ENCODE measurements at regions not wholly inside any gene's neighbourhood (a gene's known extent, or its start where the extent isn't known, plus 50 kb on each side); places are given as distances from the start of the nearest gene placed in this dataset.

DNA sequence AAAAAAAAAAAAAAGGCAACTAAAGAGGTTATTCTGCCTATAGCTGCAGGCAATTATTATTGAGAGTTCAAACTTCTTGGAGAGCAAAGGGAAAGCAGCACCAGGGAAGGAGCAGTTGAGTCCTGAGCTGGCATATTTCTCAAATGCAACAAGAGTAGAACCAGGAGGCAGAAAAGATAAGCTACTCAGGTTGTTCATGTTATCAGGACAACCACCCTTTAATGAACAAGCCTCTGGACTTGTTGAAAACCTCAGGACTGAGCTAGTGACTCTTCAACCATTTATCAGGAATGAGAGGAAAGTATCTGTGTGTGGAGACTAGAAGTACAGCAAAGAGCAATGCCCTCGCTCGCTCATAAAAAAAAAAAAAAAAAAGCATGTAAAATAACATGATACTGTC, 183.0 kb downstream of the KCTD12 start:
- no peak overlapping the region for H3K4me3 ChIP-seq
- ATAC-seq (ENCODE audit: low FRiP score in 2 of 2) (no peak), DNase-seq (no peak)
- no peaks in the 10 kb centered on the region for H3K27me3 ChIP-seq
- H3K4me1 ChIP-seq: no peaks in the 10 kb centered on the region
- WGBS, 2 donors: 86 to 93% methylated on average over 2 of the region's 2 CpGs
- TF ChIP-seq, protein P1, sequence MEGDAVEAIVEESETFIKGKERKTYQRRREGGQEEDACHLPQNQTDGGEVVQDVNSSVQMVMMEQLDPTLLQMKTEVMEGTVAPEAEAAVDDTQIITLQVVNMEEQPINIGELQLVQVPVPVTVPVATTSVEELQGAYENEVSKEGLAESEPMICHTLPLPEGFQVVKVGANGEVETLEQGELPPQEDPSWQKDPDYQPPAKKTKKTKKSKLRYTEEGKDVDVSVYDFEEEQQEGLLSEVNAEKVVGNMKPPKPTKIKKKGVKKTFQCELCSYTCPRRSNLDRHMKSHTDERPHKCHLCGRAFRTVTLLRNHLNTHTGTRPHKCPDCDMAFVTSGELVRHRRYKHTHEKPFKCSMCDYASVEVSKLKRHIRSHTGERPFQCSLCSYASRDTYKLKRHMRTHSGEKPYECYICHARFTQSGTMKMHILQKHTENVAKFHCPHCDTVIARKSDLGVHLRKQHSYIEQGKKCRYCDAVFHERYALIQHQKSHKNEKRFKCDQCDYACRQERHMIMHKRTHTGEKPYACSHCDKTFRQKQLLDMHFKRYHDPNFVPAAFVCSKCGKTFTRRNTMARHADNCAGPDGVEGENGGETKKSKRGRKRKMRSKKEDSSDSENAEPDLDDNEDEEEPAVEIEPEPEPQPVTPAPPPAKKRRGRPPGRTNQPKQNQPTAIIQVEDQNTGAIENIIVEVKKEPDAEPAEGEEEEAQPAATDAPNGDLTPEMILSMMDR (IDR thresholded peaks at IDR 0.05): no peak
- TF ChIP-seq POLR2AphosphoS5 (IDR thresholded peaks at IDR 0.05): no peak
- no peak for TF ChIP-seq EP300 (IDR thresholded peaks at IDR 0.05)
- TF ChIP-seq POLR2A (IDR thresholded peaks at IDR 0.05): no peak
- H3K9me3 ChIP-seq: no peaks in the 10 kb centered on the region
- no peaks in the 10 kb centered on the region for H3K36me3 ChIP-seq
- H3K27ac ChIP-seq: no peak overlapping the region

DNA sequence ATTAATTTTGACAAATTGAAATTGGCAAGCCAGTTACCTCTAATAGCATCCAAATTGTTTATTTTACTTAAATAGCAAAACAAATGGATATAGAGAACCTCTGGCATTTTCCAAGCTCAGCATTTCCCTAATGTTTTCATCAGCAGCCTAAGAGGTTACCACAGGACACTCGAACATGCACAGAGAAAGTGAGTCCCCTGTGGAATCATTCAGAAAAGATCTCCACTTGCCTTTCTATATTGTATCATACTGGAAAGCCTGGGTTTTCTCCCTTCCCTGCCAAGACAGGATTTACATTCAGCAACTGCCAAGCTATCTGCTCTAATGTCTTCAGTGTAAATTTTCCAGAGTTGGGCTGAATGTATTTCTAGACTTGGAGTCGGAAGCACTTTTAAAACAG, 188.9 kb downstream of the KCTD12 start:
- Histone ChIP-seq H3K4me3 (no peak overlapping the region), H3K27ac (no peak overlapping the region), H3K27me3 (no peaks in the 10 kb centered on the region), H3K4me1 (no peaks in the 10 kb centered on the region), H3K9me3 (no peaks in the 10 kb centered on the region), H3K36me3 (no peaks in the 10 kb centered on the region)
- 69 to 84% methylated on average over 2 of the region's 2 CpGs for WGBS, 2 donors
- TF ChIP-seq EP300 (IDR thresholded peaks at IDR 0.05) (no peak), POLR2A (IDR thresholded peaks at IDR 0.05) (no peak), POLR2AphosphoS5 (IDR thresholded peaks at IDR 0.05) (no peak)
- TF ChIP-seq, protein P1 (IDR thresholded peaks at IDR 0.05): no peak
- DNase-seq (no peak), ATAC-seq (ENCODE audit: low FRiP score in 2 of 2) (no peak)

DNA sequence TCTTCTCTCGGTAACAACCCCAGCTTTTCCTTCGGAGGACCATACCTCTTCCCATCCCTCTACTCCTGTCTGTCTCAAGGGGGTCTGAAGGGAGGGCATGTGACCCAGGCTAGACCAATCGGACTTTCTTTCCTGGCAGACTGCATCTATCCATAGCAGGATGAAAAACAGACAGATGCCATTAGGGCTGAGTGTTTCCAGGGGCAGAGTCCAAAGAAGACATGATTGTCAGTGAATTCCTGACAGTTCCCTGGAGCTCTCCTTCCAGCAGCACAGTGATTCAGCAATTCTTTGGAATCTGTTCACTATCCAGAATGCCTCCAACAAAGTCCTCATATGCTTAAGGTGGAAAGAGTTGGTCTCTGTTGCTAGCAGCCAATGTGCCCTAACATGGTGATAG, 189.8 kb downstream of the KCTD12 start:
- Histone ChIP-seq H3K27me3 (no peaks in the 10 kb centered on the region), H3K9me3 (no peaks in the 10 kb centered on the region), H3K36me3 (no peaks in the 10 kb centered on the region), H3K4me3 (no peak overlapping the region), H3K27ac (no peak overlapping the region), H3K4me1 (no peaks in the 10 kb centered on the region)
- WGBS, 2 donors: 83 to 94% methylated on average over 3 of the region's 3 CpGs
- no peak for DNase-seq
- peak in 1 of 2 donors; percentile 12 for ATAC-seq (ENCODE audit: low FRiP score in 2 of 2)
- no peak for TF ChIP-seq POLR2A (IDR thresholded peaks at IDR 0.05)
- no peak for TF ChIP-seq POLR2AphosphoS5 (IDR thresholded peaks at IDR 0.05)
- TF ChIP-seq, protein P1 (IDR thresholded peaks at IDR 0.05): no peak
- no peak for TF ChIP-seq EP300 (IDR thresholded peaks at IDR 0.05)

DNA sequence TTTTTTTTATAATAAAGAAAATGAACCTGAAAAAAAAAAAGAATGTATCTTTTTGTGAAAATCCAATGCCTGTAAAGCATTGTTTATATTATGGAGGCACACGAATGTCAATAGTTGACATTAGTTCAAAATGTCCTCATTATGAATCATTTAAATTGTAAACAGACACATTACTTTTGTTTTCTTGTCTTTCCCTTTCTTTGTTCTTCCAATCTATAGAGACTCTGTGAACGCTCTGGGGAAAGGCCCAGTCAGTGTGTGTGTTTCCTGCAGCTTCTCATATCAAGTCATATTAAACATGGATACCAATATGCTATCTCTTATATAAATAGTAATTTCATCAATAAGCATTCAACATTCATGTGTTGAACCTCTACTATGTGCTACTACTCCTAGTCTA, 193.1 kb downstream of the KCTD12 start:
- ATAC-seq (ENCODE audit: low FRiP score in 2 of 2) (no peak), DNase-seq (no peak)
- H3K27ac ChIP-seq: no peak overlapping the region
- 64 to 76% methylated on average over 2 of the region's 2 CpGs for WGBS, 2 donors
- H3K36me3 ChIP-seq: no peaks in the 10 kb centered on the region
- H3K4me1 ChIP-seq: peaks cover 0 to under 1% (median under 1%) of the 10 kb centered on the region in 4 donors
- H3K9me3 ChIP-seq: no peaks in the 10 kb centered on the region
- no peaks in the 10 kb centered on the region for H3K27me3 ChIP-seq
- no peak overlapping the region for H3K4me3 ChIP-seq
- TF ChIP-seq EP300 (IDR thresholded peaks at IDR 0.05): no peak
- TF ChIP-seq POLR2A (IDR thresholded peaks at IDR 0.05): no peak
- no peak for TF ChIP-seq POLR2AphosphoS5 (IDR thresholded peaks at IDR 0.05)
- TF ChIP-seq, protein P1 (IDR thresholded peaks at IDR 0.05): no peak

DNA sequence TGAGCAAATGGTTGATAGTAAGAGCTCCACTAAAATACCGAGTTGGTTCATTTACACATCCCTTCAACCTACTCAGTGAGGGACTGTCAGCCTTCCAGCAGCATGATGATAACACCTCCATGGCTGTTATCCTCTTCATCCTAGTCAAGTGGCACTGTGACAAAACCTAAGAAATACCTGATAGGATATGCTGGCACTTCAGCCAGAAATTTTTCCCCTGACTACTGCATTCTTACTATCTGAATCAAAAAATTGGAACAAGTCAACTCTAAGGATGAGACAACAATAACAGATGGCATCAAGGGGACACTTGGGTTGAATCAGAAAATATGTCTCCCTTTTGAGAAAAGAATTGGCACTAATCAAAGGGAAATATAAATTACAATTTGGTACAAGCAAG, 193.9 kb downstream of the KCTD12 start:
- Histone ChIP-seq H3K27me3 (no peaks in the 10 kb centered on the region), H3K4me3 (no peak overlapping the region), H3K27ac (no peak overlapping the region), H3K4me1 (peaks cover 0 to 8% (median 5%) of the 10 kb centered on the region in 4 donors), H3K9me3 (no peaks in the 10 kb centered on the region), H3K36me3 (no peaks in the 10 kb centered on the region)
- no peak for ATAC-seq (ENCODE audit: low FRiP score in 2 of 2)
- DNase-seq: no peak
- WGBS, 2 donors: 59 to 67% methylated on average over 1 of the region's 1 CpG
- TF ChIP-seq POLR2A (IDR thresholded peaks at IDR 0.05) (no peak), EP300 (IDR thresholded peaks at IDR 0.05) (no peak)
- TF ChIP-seq, protein P1 (IDR thresholded peaks at IDR 0.05): no peak

All from upper lobe of left lung (tissue), 6 donors.